Type B pancreatic cell (in vitro differentiated cells): ENCODE measurements at regions not wholly inside any gene's neighbourhood (a gene's known extent, or its start where the extent isn't known, plus 50 kb on each side); places are given as distances from the start of the nearest gene placed in this dataset.

ENCODE experiments used
- DNase-seq: peaks from one replicate; pipeline ENCODE4 v3.0.0; 2021; ENCODE audit warnings: mixed read lengths; ENCODE audit not compliant: unreplicated experiment; ENCODE audit errors: extremely low spot score
- H3K27ac Mint-ChIP-seq: 2 replicates; pipeline ENCODE4 v1.8.0; 2021; ENCODE audit warnings: mild to moderate bottlenecking, mixed read lengths
- H3K27me3 Mint-ChIP-seq: 2 replicates; pipeline ENCODE4 v1.8.0; 2021; ENCODE audit warnings: mixed read lengths
- H3K36me3 Mint-ChIP-seq: 2 replicates; pipeline ENCODE4 v1.8.0; 2021; ENCODE audit warnings: mixed read lengths
- H3K4me1 Mint-ChIP-seq: one replicate; pipeline ENCODE4 v1.8.0; 2021; ENCODE audit warnings: mixed read lengths; ENCODE audit not compliant: unreplicated experiment
- H3K4me3 Mint-ChIP-seq: 2 replicates; pipeline ENCODE4 v1.8.0; 2021; ENCODE audit warnings: mild to moderate bottlenecking, mixed read lengths
- H3K9me3 Mint-ChIP-seq: 2 replicates; pipeline ENCODE4 v1.8.0; 2021; ENCODE audit warnings: mixed read lengths
- CTCF ChIP-seq: fragments of 200-600 bp; sonication (generic); conservative IDR thresholded peaks from 2 replicates; pipeline ENCODE4 v1.5.0; 2021; ENCODE audit warnings: antibody characterized with exemption, mild to moderate bottlenecking

- Mint-ChIP-seq H3K36me3 (no peaks in the 10 kb centered on the region), H3K4me1 (no peaks in the 10 kb centered on the region), H3K27me3 (peaks cover 5% of the 10 kb centered on the region), H3K9me3 (no peaks in the 10 kb centered on the region), H3K4me3 (no peak overlapping the region), H3K27ac (no peak overlapping the region)
- TF ChIP-seq CTCF = no peak
- no peak for DNase-seq
Measured at GRCh38 chr4:17339376-17339775, 172.5 kb downstream of the QDPR start.

GRCh38 chr4:17336986-17337385, 174.9 kb downstream of the QDPR start:
- Mint-ChIP-seq H3K27ac (no peak overlapping the region), H3K27me3 (peaks cover 5% of the 10 kb centered on the region)
- no peak for TF ChIP-seq CTCF

GRCh38 chr4:17336524-17336961, 175.3 kb downstream of the QDPR start:
- DNase-seq = no peak
- TF ChIP-seq CTCF = no peak
- H3K27me3 Mint-ChIP-seq = peaks cover 5% of the 10 kb centered on the region
- no peaks in the 10 kb centered on the region for H3K9me3 Mint-ChIP-seq
- no peak overlapping the region for H3K4me3 Mint-ChIP-seq
- no peak overlapping the region for H3K27ac Mint-ChIP-seq
- H3K4me1 Mint-ChIP-seq = no peaks in the 10 kb centered on the region
- H3K36me3 Mint-ChIP-seq = no peaks in the 10 kb centered on the region

More at GRCh38 chr4:17336986-17337385, 174.9 kb downstream of the QDPR start:
- no peaks in the 10 kb centered on the region for H3K36me3 Mint-ChIP-seq
- DNase-seq = no peak
- no peaks in the 10 kb centered on the region for H3K4me1 Mint-ChIP-seq
- no peak overlapping the region for H3K4me3 Mint-ChIP-seq
- no peaks in the 10 kb centered on the region for H3K9me3 Mint-ChIP-seq

- Mint-ChIP-seq H3K36me3 (no peaks in the 10 kb centered on the region), H3K4me1 (no peaks in the 10 kb centered on the region), H3K4me3 (no peak overlapping the region), H3K27ac (no peak overlapping the region), H3K27me3 (peaks cover 5% of the 10 kb centered on the region), H3K9me3 (no peaks in the 10 kb centered on the region)
- no peak for DNase-seq
- no peak for TF ChIP-seq CTCF
Measured at GRCh38 chr4:17336069-17336468, 175.8 kb downstream of the QDPR start.

GRCh38 chr4:17335371-17335770, 176.5 kb downstream of the QDPR start:
- no peak for DNase-seq
- no peak for TF ChIP-seq CTCF
- Mint-ChIP-seq H3K4me1 (no peaks in the 10 kb centered on the region), H3K36me3 (no peaks in the 10 kb centered on the region), H3K27me3 (peaks cover 5% of the 10 kb centered on the region), H3K9me3 (no peaks in the 10 kb centered on the region), H3K4me3 (no peak overlapping the region), H3K27ac (no peak overlapping the region)

- no peaks in the 10 kb centered on the region for H3K36me3 Mint-ChIP-seq
- peaks cover 5% of the 10 kb centered on the region for H3K27me3 Mint-ChIP-seq
- TF ChIP-seq CTCF = no peak
- H3K9me3 Mint-ChIP-seq = no peaks in the 10 kb centered on the region
- no peak overlapping the region for H3K4me3 Mint-ChIP-seq
- H3K27ac Mint-ChIP-seq = no peak overlapping the region
- DNase-seq = no peak
- H3K4me1 Mint-ChIP-seq = peaks cover 14% of the 10 kb centered on the region
Measured at GRCh38 chr4:17332478-17332877, 179.4 kb downstream of the QDPR start.
